K562 (cell line): ENCODE measurements at regions not wholly inside any gene's neighbourhood (a gene's known extent, or its start where the extent isn't known, plus 50 kb on each side); places are given as distances from the start of the nearest gene placed in this dataset.
"Not testable (repeated sequence)": the region's sequence is repeated elsewhere in the genome, so short reads cannot be mapped to it uniquely, and the experiment has no call there.

ENCODE experiments used
- ATAC-seq: fragments of 200-7000 bp; cut with Tn5 transposase; 3 replicates; pipeline ENCODE4 v1.9.1; 2020; ENCODE audit warnings: moderate library complexity
- BruUV-seq: library from RNA; stranded (reverse); fragments of 400-500 nt; replicated peaks from 2 replicates; lab custom pipeline; 2021; lab: Mats Ljungman, UMichigan
- CTCF ChIA-PET: fragments of 300-600 bp; formaldehyde crosslinking; extraction: SDS; loops from one replicate; lab custom pipeline; 2021; ENCODE audit warnings: low intra/inter-chr PET ratio; lab: Yijun Ruan, JAX
- POLR2A ChIA-PET: fragments of 300-600, 350-650 bp; sonication (Branson Sonifier 250); formaldehyde crosslinking; extraction: SDS; loops from one replicate; lab custom pipeline; 2021; ENCODE audit warnings: antibody characterized with exemption, inconsistent platforms; lab: Yijun Ruan, JAX
- DNase-seq, 4 experiments: peaks; one replicate each; pipeline versions ENCODE4 v3.0.0 to v3.0.0-alpha.2; 2011 to 2018; ENCODE audit warnings: low spot score in 3 of 4, mixed read lengths in 3 of 4; ENCODE audit errors: extremely low read depth in 1 of 4
- FAIRE-seq: peaks from 2 replicates; lab custom pipeline; 2011; peaks lifted over from hg19 to GRCh38; lab: Jason Lieb, UNC
- H2AFZ ChIP-seq: 2 replicates; pipeline ENCODE4 v1.6.0; 2011; ENCODE audit warnings: low read depth, low read length, control low read depth, inconsistent platforms
- H3K27ac ChIP-seq: fragments of 200-600 bp; 3 replicates; pipeline ENCODE4 v1.8.0; 2011; ENCODE audit warnings: low read depth, mild to moderate bottlenecking, control low read depth, inconsistent platforms, low read length, moderate library complexity, mixed read lengths; ENCODE audit errors: extremely low read depth
- H3K27me3 ChIP-seq, 2 experiments: fragments of 300-600 bp in 1 of 2; 2 replicates in 1 of 2; 3 replicates in 1 of 2; pipeline versions ENCODE4 v1.6.0 to v1.8.0; 2011; ENCODE audit warnings: inconsistent platforms in 2 of 2, low read length in 2 of 2, mild to moderate bottlenecking in 1 of 2, mixed read lengths in 1 of 2, moderate library complexity in 1 of 2; ENCODE audit not compliant: control insufficient read depth in 2 of 2, insufficient read depth in 2 of 2
- H3K36me3 ChIP-seq: fragments of 300-600 bp; 3 replicates; pipeline ENCODE4 v1.8.0; 2011; ENCODE audit warnings: mild to moderate bottlenecking, low read length, inconsistent platforms; ENCODE audit not compliant: control insufficient read depth, insufficient read depth
- H3K4me1 ChIP-seq, 2 experiments: fragments of 200-600 bp in 1 of 2; replicated peaks in 1 of 2; 2 replicates in 1 of 2; 3 replicates in 1 of 2; pipeline versions ENCODE4 v1.5.1 to v1.8.0; 2011; ENCODE audit warnings: inconsistent platforms in 2 of 2, low read length in 2 of 2, mild to moderate bottlenecking in 1 of 2, mixed read lengths in 1 of 2, moderate library complexity in 1 of 2; ENCODE audit not compliant: control insufficient read depth in 2 of 2, insufficient read depth in 2 of 2
- H3K4me2 ChIP-seq: 2 replicates; pipeline ENCODE4 v1.6.1; 2011; ENCODE audit warnings: low read length, control low read depth, inconsistent platforms, mixed read lengths; ENCODE audit not compliant: insufficient read depth
- H3K4me3 ChIP-seq: fragments of 200-600 bp; sonication (generic), shearing (Covaris generic); 2 replicates; pipeline ENCODE4 v1.5.1; 2016; ENCODE audit warnings: control low read depth, inconsistent platforms
- H3K79me2 ChIP-seq: fragments of 200-600 bp; 3 replicates; pipeline ENCODE4 v1.8.0; 2011; ENCODE audit warnings: low read length, inconsistent platforms; ENCODE audit not compliant: control insufficient read depth, insufficient read depth
- H3K9ac ChIP-seq, 2 experiments: 2 replicates each; pipeline versions ENCODE4 v1.6.0 to v1.6.1; 2011; ENCODE audit warnings: low read depth in 2 of 2, low read length in 2 of 2, control low read depth in 1 of 2, inconsistent platforms in 1 of 2, mild to moderate bottlenecking in 1 of 2, mixed read lengths in 1 of 2; ENCODE audit not compliant: insufficient read depth in 1 of 2
- H3K9me1 ChIP-seq: one replicate; pipeline ENCODE4 v1.6.0; 2011; ENCODE audit warnings: inconsistent platforms, mild to moderate bottlenecking, low read length, moderate library complexity; ENCODE audit not compliant: control insufficient read depth, insufficient read depth
- H3K9me3 ChIP-seq: replicated peaks from 2 replicates; pipeline ENCODE4 v1.5.1; 2011; ENCODE audit warnings: low read depth, low read length, inconsistent platforms; ENCODE audit not compliant: control insufficient read depth, insufficient read depth
- H4K20me1 ChIP-seq: replicated peaks from 2 replicates; pipeline ENCODE4 v1.6.1; 2011; ENCODE audit warnings: low read length, inconsistent platforms, mixed read lengths; ENCODE audit not compliant: control insufficient read depth, insufficient read depth
- CBFA2T3 ChIP-seq: fragments of 450-650 bp; IDR thresholded peaks from 2 replicates; pipeline ENCODE4 v1.6.1; 2017
- HMG20B ChIP-seq: fragments of 250-450 bp; sonication (Bioruptor Pico); IDR thresholded peaks from 2 replicates; pipeline ENCODE4 v1.5.0; 2021; ENCODE audit warnings: mild to moderate bottlenecking
- KLF6 ChIP-seq: fragments of 250-450 bp; sonication (Bioruptor Pico); IDR thresholded peaks from 2 replicates; pipeline ENCODE4 v1.4.0; 2020; ENCODE audit warnings: mild to moderate bottlenecking, moderate library complexity, borderline replicate concordance
- LARP7 ChIP-seq: fragments of 450-650 bp; IDR thresholded peaks from 2 replicates; pipeline ENCODE4 v1.6.1; 2016
- POLR2B ChIP-seq: fragments of 450-650 bp; IDR thresholded peaks from 2 replicates; pipeline ENCODE4 v1.6.1; 2018; ENCODE audit warnings: low read depth; ENCODE audit not compliant: partially characterized antibody
- SAP30 ChIP-seq: fragments of 200-600 bp; sonication (generic); IDR thresholded peaks from 2 replicates; pipeline ENCODE4 v1.6.1; 2012; ENCODE audit warnings: borderline replicate concordance, low read depth, mild to moderate bottlenecking, moderate library complexity, low read length, control low read depth, inconsistent platforms; ENCODE audit not compliant: insufficient read depth, poor library complexity, severe bottlenecking
- ZBTB34 ChIP-seq: fragments of 250-450 bp; sonication (Bioruptor Pico); IDR thresholded peaks from 2 replicates; pipeline ENCODE4 v1.8.0; 2021; ENCODE audit warnings: mild to moderate bottlenecking, moderate library complexity
- ZNF263 ChIP-seq: sonication (generic); formaldehyde crosslinking; IDR thresholded peaks from 2 replicates; pipeline ENCODE4 v1.8.0; 2022; ENCODE audit warnings: mild to moderate bottlenecking, missing genetic modification reagents, borderline replicate concordance
- ZNF282 ChIP-seq: sonication (generic); formaldehyde crosslinking; IDR thresholded peaks from 2 replicates; pipeline ENCODE4 v1.8.1; 2023; ENCODE audit warnings: missing genetic modification reagents
- ZNF449 ChIP-seq: fragments of 250-450 bp; sonication (Bioruptor Pico); IDR thresholded peaks from 2 replicates; pipeline ENCODE4 v1.8.0; 2022; ENCODE audit warnings: moderate library complexity, mild to moderate bottlenecking, inconsistent platforms
- ZNF507 ChIP-seq: conservative IDR thresholded peaks from 2 replicates; pipeline ENCODE4 v1.6.1; 2017; ENCODE audit warnings: missing genetic modification characterization, missing compliant biosample characterization
- ZNF57 ChIP-seq: fragments of 450-650 bp; formaldehyde crosslinking; IDR thresholded peaks from 2 replicates; pipeline ENCODE4 v1.4.0; 2020; ENCODE audit warnings: mild to moderate bottlenecking, moderate library complexity
- WGBS: fragments of 100-300 bp; shearing (Covaris generic); methylation state at CpG from one replicate; pipeline ENCODE4 v1.1.6; 2016; ENCODE audit warnings: low coverage, mixed read lengths; ENCODE audit not compliant: insufficient coverage; ENCODE audit errors: missing lambda C conversion rate; 5-methylcytosine and 5-hydroxymethylcytosine counted together
- in situ Hi-C: fragments of 300-500 bp; cut with MboI; formaldehyde crosslinking; loops from 4 replicates; pipeline ENCODE4 v1.15.0; 2018; ENCODE audit warnings: inconsistent platforms, mixed read lengths
- intact Hi-C: fragments of 100-400 bp; cut with micrococcal nuclease; formaldehyde crosslinking; loops from 2 replicates; pipeline ENCODE4 v1.14.2; 2022

- TF ChIP-seq SAP30 (no peak), KLF6 (CRISPR knock-in tag) (no peak), CBFA2T3 (no peak), ZNF507 (tag) (no peak)
Observed at GRCh38 chr12:59316938-59317337, 278.9 kb upstream of the SLC16A7 start (continued).

- H3K4me1 ChIP-seq, FAIRE-seq, BruUV-seq, H4K20me1 ChIP-seq, H3K27ac ChIP-seq, H3K36me3 ChIP-seq, H2AFZ ChIP-seq, H3K9me3 ChIP-seq, intact Hi-C loops, ATAC-seq, H3K79me2 ChIP-seq, H3K27me3 ChIP-seq, POLR2A ChIA-PET, in situ Hi-C loops, DNase-seq, H3K4me3 ChIP-seq, H3K9ac ChIP-seq, H3K9me1 ChIP-seq, H3K4me2 ChIP-seq, CTCF ChIA-PET: not testable (repeated sequence)
- under 1% methylated on average over 13 of the region's 13 CpGs for WGBS
Observed at GRCh38 chr12:59316354-59316753, 279.5 kb upstream of the SLC16A7 start.

- Histone ChIP-seq H4K20me1 (no peaks in the 10 kb centered on the region), H3K9me3 (no peaks in the 10 kb centered on the region), H3K9me1 (no peaks in the 10 kb centered on the region), H3K4me3 (no peak overlapping the region), H3K79me2 (no peaks in the 10 kb centered on the region), H3K27ac (no peak overlapping the region), H2AFZ (no peak overlapping the region), H3K4me1 (no peaks in the 10 kb centered on the region), H3K4me2 (no peak overlapping the region), H3K9ac (no peak overlapping the region), H3K36me3 (no peaks in the 10 kb centered on the region), H3K27me3 (no peaks in the 10 kb centered on the region)
- no peak for ATAC-seq
- no peak for DNase-seq
- CTCF ChIA-PET, result no interaction called here
- no TSS peak for BruUV-seq
- WGBS, result 0% methylated on average over 1 of the region's 1 CpG
- intact Hi-C loops (no loop called here), in situ Hi-C loops (no loop called here)
- POLR2A ChIA-PET, result no interaction called here
- no peak for FAIRE-seq
- TF ChIP-seq POLR2B (no peak), ZNF263 (CRISPR knock-in tag) (no peak), ZNF282 (CRISPR knock-in tag) (no peak), ZNF449 (CRISPR knock-in tag) (no peak), ZBTB34 (CRISPR knock-in tag) (no peak), LARP7 (no peak), HMG20B (CRISPR knock-in tag) (no peak), ZNF57 (CRISPR knock-in tag) (no peak)
Observed at GRCh38 chr12:59314209-59314608, 281.6 kb upstream of the SLC16A7 start.
